ENCODE measurements at regions not wholly inside any gene's neighbourhood (a gene's known extent, or its start where the extent isn't known, plus 50 kb on each side); places are given as distances from the start of the nearest gene placed in this dataset.

DNA sequence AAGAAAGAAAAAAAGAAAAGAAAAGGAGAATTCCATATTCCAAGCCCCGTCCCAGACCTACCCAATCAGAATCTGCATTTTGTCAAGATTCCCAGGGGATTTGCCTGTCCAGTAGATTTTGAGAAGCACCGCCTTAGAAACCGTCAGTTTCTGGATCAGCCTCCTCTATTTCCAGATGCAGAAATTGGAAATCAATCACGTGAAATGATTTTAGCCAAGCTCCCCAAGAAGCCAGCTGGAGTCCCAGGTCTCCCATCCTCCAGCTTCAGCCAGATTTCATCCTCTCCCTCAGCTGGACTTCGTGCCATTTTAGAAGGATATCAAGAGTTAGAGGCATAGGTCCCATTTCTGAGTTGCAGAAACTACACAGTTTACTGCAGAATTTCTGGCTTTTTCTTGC lies 629.3 kb downstream of the MID1IP1 start:
- TF ChIP-seq CTCF (IDR thresholded peaks at IDR 0.05) = no peak
- no peak for TF ChIP-seq POLR2A (IDR thresholded peaks at IDR 0.05)
